CD4-positive, alpha-beta T cell (primary cell): ENCODE measurements at regions not wholly inside any gene's neighbourhood (a gene's known extent, or its start where the extent isn't known, plus 50 kb on each side); places are given as distances from the start of the nearest gene placed in this dataset.

Source experiments
- ATAC-seq: fragments of 200-7000 bp; cut with Tn5 transposase; one replicate; pipeline ENCODE4 v1.10.0; 2022; ENCODE audit warnings: mild to moderate bottlenecking; ENCODE audit not compliant: poor library complexity
- CTCF ChIA-PET: fragments of 350-600 bp; sonication (Branson Sonifier 250); formaldehyde crosslinking; loops from one replicate; lab custom pipeline; 2021; ENCODE audit warnings: antibody characterized with exemption, inconsistent platforms; lab: Charles Lee
- POLR2A ChIA-PET: fragments of 350-600 bp; sonication (Branson Sonifier 250); formaldehyde crosslinking; loops from one replicate; lab custom pipeline; 2021; ENCODE audit warnings: antibody characterized with exemption, inconsistent platforms; lab: Charles Lee
- DNase-seq, 14 experiments: peaks; one replicate each; pipeline ENCODE4 v3.0.0-alpha.2; 2013 to 2020; ENCODE audit warnings: mixed read lengths in 2 of 14
- H3K27ac ChIP-seq, 2 donors: one replicate each; pipeline versions ENCODE4 v1.5.1 to v1.7.0; 2013; ENCODE audit warnings: low read length in 2 of 2, low read depth in 1 of 2, mild to moderate bottlenecking in 1 of 2
- H3K27me3 ChIP-seq, 2 experiments: 1 replicate in 1 of 2; 2 replicates in 1 of 2; pipeline versions ENCODE4 v1.6.1 to v1.7.0; 2013; ENCODE audit warnings: low read length in 2 of 2, control low read depth in 1 of 2, mild to moderate bottlenecking in 1 of 2, moderate library complexity in 1 of 2; ENCODE audit not compliant: insufficient read depth in 2 of 2, control insufficient read depth in 1 of 2
- H3K36me3 ChIP-seq: one replicate; pipeline ENCODE4 v1.6.1; 2013; ENCODE audit warnings: low read length, control low read depth; ENCODE audit not compliant: insufficient read depth
- H3K4me1 ChIP-seq: one replicate; pipeline ENCODE4 v1.6.1; 2013; ENCODE audit warnings: low read length, control low read depth; ENCODE audit not compliant: insufficient read depth
- H3K4me3 ChIP-seq: one replicate; pipeline ENCODE4 v1.5.1; 2013; ENCODE audit warnings: mild to moderate bottlenecking, low read length, moderate library complexity
- H3K9me3 ChIP-seq, 2 experiments: 1 replicate in 1 of 2; 2 replicates in 1 of 2; pipeline versions ENCODE4 v1.6.1 to v1.7.0; 2013; ENCODE audit warnings: low read length in 2 of 2, mild to moderate bottlenecking in 2 of 2, control low read depth in 1 of 2, moderate library complexity in 1 of 2; ENCODE audit not compliant: control insufficient read depth in 1 of 2, insufficient read depth in 1 of 2
- H3K27ac Mint-ChIP-seq: one replicate; pipeline ENCODE4 v1.8.0; 2020; ENCODE audit warnings: mixed read lengths
- H3K27me3 Mint-ChIP-seq: one replicate; pipeline ENCODE4 v1.8.0; 2021; ENCODE audit warnings: mixed read lengths
- H3K36me3 Mint-ChIP-seq: one replicate; pipeline ENCODE4 v1.8.0; 2021; ENCODE audit warnings: low read depth, mixed read lengths
- H3K4me1 Mint-ChIP-seq: one replicate; pipeline ENCODE4 v1.8.0; 2021; ENCODE audit warnings: low read depth, mixed read lengths
- H3K4me3 Mint-ChIP-seq: one replicate; pipeline ENCODE4 v1.8.0; 2020; ENCODE audit warnings: mild to moderate bottlenecking, mixed read lengths
- H3K9me3 Mint-ChIP-seq: one replicate; pipeline ENCODE4 v1.8.0; 2020; ENCODE audit warnings: mixed read lengths
- intact Hi-C, 2 experiments: fragments of 100-400 bp; cut with DNase I in 1 of 2; cut with micrococcal nuclease in 1 of 2; formaldehyde crosslinking; loops; one replicate each; pipeline versions ENCODE4 v1.15.1 to v1.9.0; 2023 to 2025; cut with DNase I, micrococcal nuclease
- TF ChIP-seq, protein P1 (sequence below): fragments of 200-600 bp; IDR thresholded peaks from one replicate; pipeline ENCODE4 v1.8.0; 2022; ENCODE audit warnings: antibody characterized with exemption, mild to moderate bottlenecking

DNA sequence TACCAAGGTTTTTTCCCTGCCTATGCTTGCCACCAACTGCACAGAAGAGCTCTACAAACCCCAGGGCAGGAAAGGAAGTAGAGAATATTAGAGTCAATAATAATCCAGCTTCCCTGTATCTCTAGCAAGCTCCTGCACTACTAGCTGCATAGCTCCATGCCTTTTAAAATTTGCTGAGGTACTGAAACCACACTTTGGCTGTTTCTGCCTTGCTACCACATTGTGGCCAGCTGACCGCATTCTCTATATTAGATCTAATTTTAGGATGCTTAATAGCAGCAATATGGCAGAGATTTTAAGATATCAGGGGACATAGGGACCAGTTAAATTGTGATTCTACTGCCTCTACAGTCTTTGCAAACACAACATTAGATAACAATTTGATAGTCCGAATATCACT, 534.6 kb downstream of the MBD2 start:
- no peaks in the 10 kb centered on the region for H3K27me3 Mint-ChIP-seq
- no peak overlapping the region for H3K27ac Mint-ChIP-seq
- Histone ChIP-seq H3K4me3 (no peak overlapping the region), H3K4me1 (no peaks in the 10 kb centered on the region), H3K9me3 (no peaks in the 10 kb centered on the region), H3K36me3 (no peaks in the 10 kb centered on the region), H3K27ac (no peak overlapping the region), H3K27me3 (no peaks in the 10 kb centered on the region)
- H3K36me3 Mint-ChIP-seq, result no peaks in the 10 kb centered on the region
- DNase-seq (no peak), ATAC-seq (no peak)
- H3K9me3 Mint-ChIP-seq, result no peaks in the 10 kb centered on the region
- CTCF ChIA-PET, result no interaction called here
- H3K4me3 Mint-ChIP-seq, result no peak overlapping the region
- TF ChIP-seq, protein P1, sequence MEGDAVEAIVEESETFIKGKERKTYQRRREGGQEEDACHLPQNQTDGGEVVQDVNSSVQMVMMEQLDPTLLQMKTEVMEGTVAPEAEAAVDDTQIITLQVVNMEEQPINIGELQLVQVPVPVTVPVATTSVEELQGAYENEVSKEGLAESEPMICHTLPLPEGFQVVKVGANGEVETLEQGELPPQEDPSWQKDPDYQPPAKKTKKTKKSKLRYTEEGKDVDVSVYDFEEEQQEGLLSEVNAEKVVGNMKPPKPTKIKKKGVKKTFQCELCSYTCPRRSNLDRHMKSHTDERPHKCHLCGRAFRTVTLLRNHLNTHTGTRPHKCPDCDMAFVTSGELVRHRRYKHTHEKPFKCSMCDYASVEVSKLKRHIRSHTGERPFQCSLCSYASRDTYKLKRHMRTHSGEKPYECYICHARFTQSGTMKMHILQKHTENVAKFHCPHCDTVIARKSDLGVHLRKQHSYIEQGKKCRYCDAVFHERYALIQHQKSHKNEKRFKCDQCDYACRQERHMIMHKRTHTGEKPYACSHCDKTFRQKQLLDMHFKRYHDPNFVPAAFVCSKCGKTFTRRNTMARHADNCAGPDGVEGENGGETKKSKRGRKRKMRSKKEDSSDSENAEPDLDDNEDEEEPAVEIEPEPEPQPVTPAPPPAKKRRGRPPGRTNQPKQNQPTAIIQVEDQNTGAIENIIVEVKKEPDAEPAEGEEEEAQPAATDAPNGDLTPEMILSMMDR, result no peak
- intact Hi-C loops, result no loop called here
- H3K4me1 Mint-ChIP-seq, result no peaks in the 10 kb centered on the region
- POLR2A ChIA-PET, result no interaction called here

DNA sequence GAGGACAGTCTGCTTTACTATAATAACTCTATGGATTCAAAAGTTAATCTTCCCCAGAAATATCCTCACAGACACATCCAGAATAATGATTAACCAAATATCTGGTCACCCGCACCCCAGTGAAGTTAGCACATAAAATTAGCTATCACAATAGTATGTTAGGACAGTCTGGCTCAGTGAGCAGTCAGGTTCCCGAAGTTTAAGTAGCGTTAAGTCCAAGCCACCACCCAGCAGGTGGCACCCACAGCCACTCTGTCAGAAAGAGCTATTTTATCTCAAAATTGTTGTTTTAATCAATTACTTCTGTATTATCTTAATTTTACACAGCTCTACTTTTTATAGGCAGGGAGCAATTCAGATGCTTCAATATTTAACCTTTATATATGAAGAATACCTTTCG, 537.5 kb downstream of the MBD2 start:
- H3K27me3 Mint-ChIP-seq, result no peaks in the 10 kb centered on the region
- H3K27me3 ChIP-seq, result no peaks in the 10 kb centered on the region
- H3K4me3 Mint-ChIP-seq, result no peak overlapping the region
- DNase-seq, result no peak
- H3K9me3 ChIP-seq, result peaks cover 0 to 4% of the 10 kb centered on the region in 2 experiments
- peaks cover 3% of the 10 kb centered on the region for H3K9me3 Mint-ChIP-seq
- intact Hi-C loops, result no loop called here
- ChIA-PET POLR2A (no interaction called here), CTCF (no interaction called here)
- TF ChIP-seq, protein P1, result no peak
- no peaks in the 10 kb centered on the region for H3K36me3 Mint-ChIP-seq
- H3K4me3 ChIP-seq, result no peak overlapping the region
- H3K36me3 ChIP-seq, result no peaks in the 10 kb centered on the region
- ATAC-seq, result no peak
- H3K27ac ChIP-seq, result no peak overlapping the region
- H3K4me1 ChIP-seq, result no peaks in the 10 kb centered on the region
- no peak overlapping the region for H3K27ac Mint-ChIP-seq
- no peaks in the 10 kb centered on the region for H3K4me1 Mint-ChIP-seq

- Histone ChIP-seq H3K9me3 (peaks cover 0 to 4% of the 10 kb centered on the region in 2 experiments), H3K4me1 (no peaks in the 10 kb centered on the region), H3K4me3 (no peak overlapping the region), H3K36me3 (no peaks in the 10 kb centered on the region), H3K27me3 (no peaks in the 10 kb centered on the region), H3K27ac (no peak overlapping the region)
- Mint-ChIP-seq H3K27me3 (no peaks in the 10 kb centered on the region), H3K4me1 (no peaks in the 10 kb centered on the region), H3K9me3 (peaks cover 6% of the 10 kb centered on the region), H3K27ac (no peak overlapping the region), H3K4me3 (no peak overlapping the region), H3K36me3 (no peaks in the 10 kb centered on the region)
- DNase-seq (no peak), ATAC-seq (no peak)
- POLR2A ChIA-PET, result no interaction called here
- intact Hi-C loops, result no loop called here
- CTCF ChIA-PET, result no interaction called here
- TF ChIP-seq, protein P1, result no peak
These were observed 541.7 kb downstream of the MBD2 start for GRCh38 chr18:53682796-53683195.
